SW480 (cell line): ENCODE measurements at regions not wholly inside any gene's neighbourhood (a gene's known extent, or its start where the extent isn't known, plus 50 kb on each side); places are given as distances from the start of the nearest gene placed in this dataset.

ENCODE experiments used
- DNase-seq: peaks from one replicate; pipeline ENCODE4 v3.0.0-alpha.2; 2016; ENCODE audit warnings: low spot score

DNA sequence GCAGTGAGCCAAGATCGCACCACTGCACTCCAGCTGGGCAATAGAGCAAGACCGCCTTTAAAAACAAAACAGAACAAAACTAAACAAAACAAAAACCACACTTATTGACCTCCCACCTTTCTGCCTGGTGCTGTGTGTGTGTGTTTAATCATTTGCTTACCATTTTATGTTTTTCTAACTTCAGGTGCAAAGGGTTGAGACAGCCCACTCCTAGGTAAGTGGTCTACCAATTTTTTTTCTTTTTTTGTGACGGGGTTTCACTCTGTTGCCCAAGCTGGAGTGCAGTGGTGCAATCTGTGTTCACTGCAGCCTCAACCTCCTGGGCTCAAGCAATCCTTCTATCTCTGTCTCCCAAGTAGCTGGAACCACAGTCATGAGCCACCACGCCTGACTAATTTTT lies 65.8 kb downstream of the SALL1 start:
- no peak for DNase-seq

- DNase-seq = no peak
Observed at GRCh38 chr16:51084074-51084928, 66.8 kb downstream of the SALL1 start.

- DNase-seq = no peak
Observed at GRCh38 chr16:51072591-51072990, 78.5 kb downstream of the SALL1 start.

GRCh38 chr16:51071326-51071725 lies 79.7 kb downstream of the SALL1 start:
- no peak for DNase-seq

- DNase-seq = no peak
Observed at GRCh38 chr16:51067352-51067751, 83.7 kb downstream of the SALL1 start.

DNA sequence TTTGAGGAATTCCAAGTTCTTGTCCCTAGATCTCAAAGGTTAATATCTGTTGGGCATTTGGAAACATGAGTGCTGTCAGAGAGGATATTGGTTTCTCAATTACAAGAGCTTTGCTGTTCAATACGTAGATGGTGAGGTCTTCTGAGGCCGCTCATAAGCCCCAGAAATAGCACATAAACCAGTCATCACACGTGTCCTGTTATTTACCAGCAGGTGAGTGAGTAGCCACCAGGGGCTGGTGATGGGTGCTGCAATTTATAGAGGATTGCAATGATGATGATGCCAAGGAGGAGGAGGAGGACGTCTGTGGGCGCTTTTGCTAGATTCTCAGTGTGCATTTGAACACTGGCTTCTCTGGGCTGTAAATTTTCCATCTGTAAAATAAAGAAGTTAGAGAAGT lies 89.0 kb downstream of the SALL1 start:
- DNase-seq = peak; percentile 12

DNA sequence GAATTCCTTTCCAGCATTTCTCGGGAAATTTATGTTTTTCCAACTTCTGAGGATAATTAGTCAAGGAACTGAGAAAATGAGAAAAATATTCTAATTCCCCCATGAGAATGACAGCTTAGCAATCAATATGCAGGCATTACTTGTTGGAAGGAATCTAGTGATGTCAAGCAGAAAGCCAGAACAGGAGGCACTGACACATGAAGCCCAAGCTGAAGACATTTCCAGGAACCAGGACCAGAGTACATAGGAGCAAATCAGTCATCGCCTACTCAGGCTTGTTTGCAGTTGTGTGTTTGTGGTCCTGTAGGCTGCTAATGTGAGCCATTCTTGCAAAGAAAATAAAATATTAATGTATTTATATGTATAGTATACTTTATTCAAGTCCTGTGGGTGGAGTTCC lies 89.7 kb downstream of the SALL1 start:
- DNase-seq = no peak

DNA sequence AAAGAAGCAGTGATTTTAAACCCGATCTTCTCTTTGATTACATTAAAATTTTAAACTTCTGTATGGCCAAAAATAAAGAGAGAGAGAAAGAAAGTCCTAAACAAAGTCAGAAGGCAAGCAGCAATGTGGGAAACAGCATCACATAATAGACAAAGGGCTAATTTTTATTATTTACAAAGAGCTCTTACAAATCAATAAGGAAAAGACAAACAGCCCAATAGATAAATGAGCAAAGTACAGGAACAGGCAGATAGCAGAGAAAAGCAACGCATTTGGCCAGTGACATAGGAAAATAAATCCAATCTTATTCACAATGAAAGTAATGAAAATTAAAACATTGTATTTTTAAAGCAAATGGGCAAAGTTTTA lies 93.1 kb downstream of the SALL1 start:
- DNase-seq = no peak

GRCh38 chr16:51057102-51057793 lies 93.8 kb downstream of the SALL1 start:
- DNase-seq = no peak

GRCh38 chr16:51056331-51056730 lies 94.7 kb downstream of the SALL1 start:
- DNase-seq = no peak

GRCh38 chr16:51055434-51055833 lies 95.6 kb downstream of the SALL1 start:
- DNase-seq = no peak

- DNase-seq = no peak
Observed at GRCh38 chr16:51053775-51054174, 97.3 kb downstream of the SALL1 start.

DNA sequence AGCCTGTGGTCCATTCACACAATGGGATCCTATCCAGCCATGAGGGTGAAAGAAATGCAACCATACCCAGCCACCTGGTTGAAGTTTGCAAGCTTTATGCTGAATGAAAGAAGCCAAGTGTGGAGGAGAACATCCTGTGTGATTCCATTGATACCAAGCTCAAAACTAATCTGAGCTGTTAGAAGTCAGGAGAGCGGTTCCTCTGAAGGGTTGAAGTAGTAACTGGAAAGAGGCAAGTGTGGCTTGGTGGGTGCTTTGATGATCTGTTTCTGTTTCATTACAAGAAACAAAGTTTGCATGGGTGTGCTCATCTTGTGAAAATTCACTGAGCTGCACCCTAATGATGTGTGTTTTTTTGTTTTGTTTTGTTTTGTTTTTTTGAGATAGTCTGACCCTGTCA lies 99.4 kb downstream of the SALL1 start:
- DNase-seq = no peak

DNA sequence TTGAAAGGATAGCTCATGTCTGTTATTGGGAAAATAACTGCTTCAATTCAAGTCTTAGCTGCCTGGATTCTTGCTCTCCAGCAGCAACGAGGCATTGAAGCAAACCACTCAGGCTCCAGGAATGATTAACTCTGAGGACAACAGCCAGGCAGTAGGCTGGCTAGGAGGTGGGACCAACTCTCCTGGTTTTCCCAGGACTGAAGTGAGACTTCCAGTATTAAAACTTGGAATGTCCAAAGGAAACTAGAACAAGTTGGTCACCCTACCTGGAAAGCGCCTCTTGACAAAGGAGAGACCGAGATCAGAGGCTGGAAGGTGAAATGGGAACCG lies 100.7 kb downstream of the SALL1 start:
- DNase-seq = no peak

GRCh38 chr16:51049678-51050376 lies 101.2 kb downstream of the SALL1 start:
- no peak for DNase-seq

DNA sequence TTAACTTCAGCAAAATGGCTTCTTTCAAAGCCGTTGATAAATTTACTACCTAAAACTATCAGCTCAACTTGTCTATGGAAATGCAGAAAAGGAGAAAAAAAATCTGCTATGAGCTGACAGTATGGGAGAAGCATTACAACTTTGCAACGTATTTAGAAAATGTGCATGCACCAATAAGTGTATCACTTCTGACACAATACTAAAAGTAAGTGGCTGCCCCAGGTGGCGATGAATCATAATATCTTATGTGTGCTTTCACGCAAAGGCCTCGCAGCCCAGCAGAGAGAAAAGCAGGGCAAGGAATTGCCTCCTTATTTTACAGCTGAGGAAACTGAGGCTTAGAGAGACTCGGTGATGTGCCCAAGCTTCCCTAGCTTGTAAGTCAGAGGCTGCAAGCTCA lies 101.8 kb downstream of the SALL1 start:
- DNase-seq = no peak

DNA sequence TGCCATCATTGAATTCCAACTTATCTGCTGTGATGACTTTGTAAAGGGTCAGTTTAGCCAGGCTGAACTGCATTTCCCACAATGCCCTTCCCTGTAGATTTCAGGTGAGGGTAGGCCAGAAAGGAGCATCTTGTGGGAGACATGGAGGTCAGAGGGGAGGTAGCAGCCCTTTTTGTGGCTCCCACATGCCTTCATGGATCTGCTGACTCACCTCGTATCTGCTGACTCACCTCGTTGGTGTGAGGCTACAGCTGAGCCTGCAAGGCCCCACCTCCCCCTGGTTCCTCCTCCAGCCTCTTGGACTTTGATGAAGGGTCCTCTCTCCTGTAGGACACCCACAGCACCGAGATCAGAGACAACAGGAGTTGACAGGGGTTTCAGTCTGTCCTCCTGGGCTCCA lies 102.5 kb downstream of the SALL1 start:
- peak; percentile 55 for DNase-seq

DNA sequence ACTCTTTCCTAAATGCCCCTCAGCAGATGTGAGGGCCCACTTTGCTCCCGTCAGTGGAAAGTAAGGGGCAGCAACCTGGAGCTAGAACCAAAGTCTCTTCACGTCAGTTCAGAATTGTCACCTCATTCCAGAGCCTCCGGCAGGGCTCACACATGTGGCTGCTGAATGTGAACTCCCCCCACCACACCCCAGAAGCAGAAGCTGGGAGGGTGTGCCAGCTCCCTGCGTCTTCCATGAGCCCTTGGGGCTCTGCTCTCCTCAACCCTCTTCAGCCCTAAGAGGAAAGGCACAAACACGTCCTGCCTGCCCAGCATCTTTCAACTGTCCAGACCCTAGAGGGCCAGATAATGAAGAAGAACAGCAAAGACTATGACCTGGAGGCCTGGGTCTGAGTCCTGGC lies 105.3 kb downstream of the SALL1 start:
- no peak for DNase-seq

DNA sequence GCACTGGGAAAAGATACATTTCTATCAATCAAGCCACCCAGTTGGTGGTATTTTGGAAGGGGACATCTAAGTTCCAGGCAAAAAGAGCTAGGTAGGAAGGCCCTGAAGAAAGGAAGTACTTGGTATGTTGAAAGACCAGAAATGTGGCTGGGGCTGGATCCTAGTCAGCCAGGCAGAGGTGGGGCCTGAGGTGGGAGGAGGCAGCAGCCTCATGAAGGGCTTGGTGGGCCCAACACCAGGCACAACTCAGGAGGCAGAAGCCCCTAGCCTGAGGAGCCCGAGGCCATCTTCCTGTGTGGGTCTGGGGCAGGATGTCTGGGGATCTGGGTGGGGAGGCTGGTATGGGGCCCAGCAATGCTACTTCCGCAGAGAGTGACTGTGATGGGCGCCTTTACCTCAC lies 105.9 kb downstream of the SALL1 start:
- DNase-seq = no peak

DNA sequence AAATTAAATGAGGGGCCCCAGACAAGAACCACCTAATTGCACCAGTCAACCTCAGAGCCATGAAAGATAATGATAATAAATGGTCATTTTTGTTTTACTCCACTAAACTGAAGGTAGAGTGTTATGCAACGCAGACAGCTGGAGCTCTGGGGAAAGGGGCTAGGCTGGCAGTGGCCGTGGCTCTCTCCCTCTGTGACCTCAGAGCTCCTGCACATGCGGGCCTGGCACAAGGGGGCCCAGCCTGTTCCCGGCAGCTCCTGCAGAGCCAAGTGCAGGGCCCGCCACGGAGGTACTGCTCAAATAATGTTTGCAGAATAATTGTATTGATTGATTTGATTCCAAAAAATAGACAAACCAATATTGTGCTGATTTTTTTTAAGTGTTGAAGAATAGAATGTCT lies 109.5 kb downstream of the SALL1 start:
- no peak for DNase-seq

DNA sequence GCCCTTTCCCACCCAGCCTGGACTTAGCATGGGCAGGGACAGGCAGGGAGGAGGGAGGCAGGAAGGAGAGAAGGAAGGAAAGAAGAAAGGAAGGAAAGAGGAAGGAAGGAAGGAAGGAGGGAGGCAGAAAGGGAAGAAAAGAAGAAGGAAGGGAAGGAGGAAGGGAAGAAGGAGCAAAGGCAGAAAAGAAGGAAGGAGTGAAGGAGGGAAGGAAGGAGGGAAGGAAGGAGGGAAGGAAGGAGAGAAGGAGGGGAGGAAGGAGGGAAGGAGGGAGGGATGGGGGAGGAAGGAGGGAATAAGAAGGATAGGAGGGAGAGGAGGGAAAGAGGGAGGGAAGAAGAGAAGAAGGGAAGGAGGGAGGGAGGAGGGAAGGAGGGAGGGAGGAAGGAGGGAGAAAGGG lies 110.4 kb downstream of the SALL1 start:
- no peak for DNase-seq

- no peak for DNase-seq
Observed at GRCh38 chr16:51039638-51040331, 111.3 kb downstream of the SALL1 start.

DNA sequence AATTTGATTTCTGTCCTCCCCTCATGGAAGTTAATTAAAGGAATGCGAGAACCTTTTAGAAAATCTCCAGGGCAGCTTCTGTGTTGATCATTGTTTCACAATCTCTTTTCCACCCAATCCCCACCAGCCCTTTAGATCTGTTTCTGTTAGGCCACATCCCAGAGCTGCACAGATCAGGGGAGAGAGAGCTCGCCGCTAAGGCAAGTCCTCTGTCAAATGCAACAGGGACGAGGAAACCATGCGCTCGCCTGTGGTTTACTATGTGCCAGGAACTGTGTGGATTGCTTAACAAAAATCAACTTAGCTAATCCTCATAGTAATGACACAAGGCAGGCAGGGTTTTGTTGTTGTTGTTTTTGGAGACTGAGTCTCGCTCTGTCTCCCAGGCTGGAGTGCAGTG lies 115.4 kb downstream of the SALL1 start:
- DNase-seq = no peak
